HK-2 (cell line): ENCODE measurements at regions not wholly inside any gene's neighbourhood (a gene's known extent, or its start where the extent isn't known, plus 50 kb on each side); places are given as distances from the start of the nearest gene placed in this dataset.
"Not testable (repeated sequence)": the region's sequence is repeated elsewhere in the genome, so short reads cannot be mapped to it uniquely, and the experiment has no call there.

Source experiments
- DNase-seq: peaks from one replicate; pipeline ENCODE4 v3.0.0-alpha.2; 2018; ENCODE audit not compliant: unreplicated experiment

DNA sequence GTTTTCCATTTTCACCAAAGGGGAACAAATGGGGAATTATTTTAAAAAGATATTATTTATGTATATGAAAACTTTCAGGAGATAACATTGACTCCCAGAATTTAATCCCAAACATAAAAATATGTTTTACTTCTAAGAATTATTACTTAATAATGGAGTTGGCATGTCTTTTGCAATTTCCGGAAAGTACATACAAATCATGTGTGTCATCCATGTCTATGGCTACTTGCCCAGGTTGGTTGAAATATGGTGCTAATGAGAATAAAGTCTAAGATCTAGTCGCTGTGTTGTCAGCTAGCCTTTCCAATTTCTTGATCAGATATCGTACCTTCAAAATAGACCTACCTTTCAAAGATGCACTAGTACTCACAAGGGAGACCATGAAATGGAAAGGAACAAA lies 1003.2 kb upstream of the PCDH20 start:
- no peak for DNase-seq

DNA sequence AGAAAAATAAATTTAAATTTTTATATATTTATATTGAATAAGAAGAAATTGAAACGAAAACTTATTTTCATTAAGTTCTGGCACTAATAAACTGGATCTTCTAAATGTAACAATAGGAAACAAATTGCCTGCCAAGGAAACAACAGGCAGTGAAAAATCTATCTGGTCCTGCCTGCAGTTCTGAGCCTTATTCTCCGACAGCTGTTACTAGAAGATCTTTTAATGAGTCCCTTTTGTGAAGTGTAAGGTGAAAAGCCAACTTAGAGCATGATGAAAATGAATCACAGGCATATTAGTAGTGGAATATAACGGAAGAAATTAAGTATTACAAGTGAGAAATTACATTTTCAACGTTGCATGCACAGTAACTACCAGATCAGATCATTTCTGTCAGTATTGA lies 1002.7 kb upstream of the PCDH20 start:
- no peak for DNase-seq

DNA sequence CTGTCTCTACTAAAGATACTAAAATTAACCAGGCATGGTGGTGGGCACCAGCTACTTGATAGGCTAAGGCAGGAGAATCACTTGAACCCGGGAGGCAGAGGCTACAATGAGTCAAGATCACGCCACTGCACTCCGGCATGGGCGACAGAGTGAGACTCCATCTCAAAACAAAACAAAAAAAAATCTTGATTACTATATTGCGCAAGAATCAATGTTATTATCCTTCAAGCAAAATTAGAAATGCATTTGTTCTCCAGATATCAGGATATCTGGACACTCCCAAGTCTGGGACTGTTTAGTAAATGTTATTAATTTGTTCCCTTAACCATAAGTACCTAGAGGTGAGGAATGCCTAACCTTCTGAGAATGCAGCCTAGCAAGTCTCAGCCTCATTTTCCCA lies 992.2 kb upstream of the PCDH20 start:
- DNase-seq: no peak

DNA sequence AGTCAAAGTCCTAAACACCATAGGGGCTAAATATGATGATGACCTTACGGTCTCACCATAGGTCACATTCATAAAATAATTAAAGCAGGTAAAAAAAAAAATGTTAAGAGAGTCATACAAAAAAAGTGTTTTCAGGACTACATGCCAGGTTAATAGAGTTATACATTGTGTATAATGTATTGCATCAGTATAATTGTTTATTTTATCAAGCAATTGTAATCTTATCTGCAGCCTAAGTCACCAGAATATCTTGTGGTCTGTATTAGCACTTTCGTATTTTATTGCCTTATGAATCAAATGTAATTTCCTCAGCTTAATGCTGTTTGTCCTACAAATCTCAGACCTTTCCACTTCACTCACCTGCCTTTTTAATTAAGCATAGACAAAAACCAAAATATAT lies 972.9 kb upstream of the PCDH20 start:
- DNase-seq: no peak

DNA sequence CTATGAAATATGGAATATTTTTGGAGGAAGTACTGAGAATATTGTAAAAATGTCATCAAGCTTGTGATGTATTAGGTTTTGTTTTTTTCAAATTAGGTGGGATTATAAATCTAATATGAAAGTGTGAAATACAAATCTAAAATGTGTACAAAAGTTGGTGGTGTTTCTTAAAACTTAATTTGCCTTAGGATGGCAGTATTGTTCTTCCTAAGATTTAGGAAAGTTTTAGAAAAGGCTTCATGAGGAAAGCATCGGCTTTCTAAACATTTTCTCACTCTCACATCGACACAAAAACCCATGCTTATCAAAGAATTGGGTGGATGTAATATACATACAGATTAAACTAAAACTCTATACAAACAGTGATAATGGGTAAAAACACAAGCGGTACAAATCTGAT lies 972.0 kb upstream of the PCDH20 start:
- DNase-seq: no peak

DNA sequence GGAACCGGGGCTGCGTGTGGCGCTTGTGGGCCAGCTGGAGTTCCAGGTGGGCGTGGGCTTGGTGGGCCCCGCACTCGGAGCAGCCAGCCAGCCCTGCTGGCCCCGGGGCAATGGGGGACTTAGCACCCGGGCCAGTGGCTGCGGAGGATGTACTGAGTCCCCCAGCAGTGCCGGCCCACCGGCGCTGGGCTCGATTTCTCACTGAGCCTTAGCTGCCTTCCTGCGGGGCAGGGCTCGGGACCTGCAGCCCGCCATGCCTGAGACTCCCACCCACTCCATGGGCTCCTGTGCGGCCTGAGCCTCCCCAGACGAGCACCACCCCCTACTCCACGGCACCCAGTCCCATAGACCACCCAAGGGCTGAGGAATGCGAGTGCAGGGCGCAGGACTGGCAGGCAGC lies 963.6 kb upstream of the PCDH20 start:
- not testable (repeated sequence) for DNase-seq

DNA sequence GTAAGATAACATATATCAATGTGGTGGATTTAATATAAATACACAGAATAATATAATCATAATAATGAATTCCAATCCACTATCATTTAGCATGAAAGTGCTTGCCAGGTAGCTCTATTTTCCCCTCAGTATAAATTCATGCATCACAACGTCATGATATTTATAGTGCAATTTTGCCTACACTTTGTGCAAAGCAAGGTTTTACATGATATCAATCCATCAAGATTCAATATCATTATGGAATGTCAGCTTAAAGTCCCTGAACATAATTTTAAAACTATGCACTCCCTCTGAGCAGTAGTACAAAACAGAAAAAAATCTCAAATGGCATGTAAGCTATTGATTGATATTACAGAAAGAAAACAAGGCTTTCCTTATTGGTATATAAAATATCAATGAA lies 962.2 kb upstream of the PCDH20 start:
- no peak for DNase-seq

DNA sequence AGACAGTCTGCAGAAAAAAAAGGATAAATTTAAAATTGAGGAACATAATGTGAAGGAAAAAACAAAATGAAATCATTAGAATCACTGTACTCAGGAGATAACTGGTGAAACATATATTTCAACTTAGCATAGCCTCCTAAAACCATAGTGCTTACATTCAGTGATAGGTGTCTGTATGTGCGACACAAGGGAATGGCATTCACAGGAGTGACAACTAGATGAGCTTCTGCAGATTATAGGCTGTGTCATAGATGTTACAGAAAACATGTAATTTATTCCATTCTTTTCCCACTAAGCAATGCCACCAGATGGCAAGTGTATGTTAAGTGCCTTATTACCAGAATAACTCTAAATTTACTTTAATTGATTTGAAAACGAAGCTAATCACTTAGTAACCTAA lies 960.0 kb upstream of the PCDH20 start:
- no peak for DNase-seq

DNA sequence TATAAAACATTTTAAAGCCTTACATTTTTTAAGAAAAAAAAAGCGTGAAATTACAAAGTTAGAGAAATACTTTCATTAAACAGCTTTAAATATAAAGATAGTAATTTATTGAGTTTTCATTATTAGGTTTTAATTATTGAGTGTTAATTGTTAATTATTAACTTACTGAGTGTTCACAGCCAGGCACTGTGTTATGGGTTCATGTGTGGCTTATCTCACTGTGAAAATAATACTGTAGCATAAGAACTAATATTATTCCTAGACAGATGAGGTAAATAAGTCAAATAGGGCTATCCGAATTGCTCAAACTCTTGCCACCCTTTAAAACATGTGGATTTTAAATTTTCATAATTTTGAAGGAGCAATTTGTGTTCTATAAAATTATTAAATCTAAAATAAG lies 956.1 kb upstream of the PCDH20 start:
- DNase-seq: no peak

DNA sequence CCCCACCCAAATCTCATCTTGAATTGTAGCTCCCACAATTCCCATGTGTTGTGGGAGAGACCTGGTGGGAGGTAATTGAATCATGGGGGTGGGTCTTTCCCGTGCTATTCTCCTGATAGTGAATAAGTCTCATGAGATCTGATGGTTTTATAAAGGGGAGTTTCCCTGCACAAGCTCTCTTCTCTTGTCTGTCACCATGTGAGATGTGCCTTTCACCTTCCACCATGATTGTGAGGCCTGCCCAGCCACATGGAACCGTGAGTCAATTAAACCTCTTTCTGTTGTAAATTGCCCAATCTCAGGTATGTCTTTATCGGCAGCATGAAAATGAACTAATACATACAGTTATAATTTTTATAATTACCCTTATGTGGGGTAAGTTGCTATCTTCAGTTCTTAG lies 952.3 kb upstream of the PCDH20 start:
- not testable (repeated sequence) for DNase-seq

DNA sequence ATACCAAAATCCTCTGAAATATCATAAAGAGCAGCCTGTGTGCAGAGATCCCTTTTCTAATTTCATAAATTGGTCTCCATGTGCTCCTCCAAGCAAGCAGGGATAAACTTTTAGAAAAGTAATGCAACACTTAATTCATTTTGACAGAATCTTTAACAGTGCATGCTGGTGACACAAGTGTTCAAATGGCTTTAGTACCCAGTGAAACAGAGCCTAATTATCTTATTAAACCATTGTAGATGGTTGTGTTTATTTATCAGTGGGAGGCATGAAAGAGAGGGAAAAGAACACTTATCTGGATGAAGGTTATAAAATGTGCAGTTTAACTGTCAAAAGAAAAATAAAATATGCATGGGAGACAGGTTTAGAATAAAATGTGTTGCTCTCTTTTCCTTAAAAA lies 945.0 kb upstream of the PCDH20 start:
- no peak for DNase-seq

DNA sequence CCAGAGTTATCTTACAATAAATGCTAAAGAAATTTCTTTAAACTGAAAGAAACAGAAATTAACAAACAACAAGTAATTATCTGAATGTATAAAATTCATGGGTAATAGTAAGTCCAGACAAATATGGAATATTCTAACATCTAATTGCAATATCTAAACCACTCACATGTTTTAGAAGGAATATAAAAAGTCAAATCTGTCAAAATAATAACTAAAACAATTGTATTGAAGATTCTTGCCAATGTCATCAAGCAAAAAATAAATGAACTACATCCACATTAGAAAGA lies 942.9 kb upstream of the PCDH20 start:
- no peak for DNase-seq

DNA sequence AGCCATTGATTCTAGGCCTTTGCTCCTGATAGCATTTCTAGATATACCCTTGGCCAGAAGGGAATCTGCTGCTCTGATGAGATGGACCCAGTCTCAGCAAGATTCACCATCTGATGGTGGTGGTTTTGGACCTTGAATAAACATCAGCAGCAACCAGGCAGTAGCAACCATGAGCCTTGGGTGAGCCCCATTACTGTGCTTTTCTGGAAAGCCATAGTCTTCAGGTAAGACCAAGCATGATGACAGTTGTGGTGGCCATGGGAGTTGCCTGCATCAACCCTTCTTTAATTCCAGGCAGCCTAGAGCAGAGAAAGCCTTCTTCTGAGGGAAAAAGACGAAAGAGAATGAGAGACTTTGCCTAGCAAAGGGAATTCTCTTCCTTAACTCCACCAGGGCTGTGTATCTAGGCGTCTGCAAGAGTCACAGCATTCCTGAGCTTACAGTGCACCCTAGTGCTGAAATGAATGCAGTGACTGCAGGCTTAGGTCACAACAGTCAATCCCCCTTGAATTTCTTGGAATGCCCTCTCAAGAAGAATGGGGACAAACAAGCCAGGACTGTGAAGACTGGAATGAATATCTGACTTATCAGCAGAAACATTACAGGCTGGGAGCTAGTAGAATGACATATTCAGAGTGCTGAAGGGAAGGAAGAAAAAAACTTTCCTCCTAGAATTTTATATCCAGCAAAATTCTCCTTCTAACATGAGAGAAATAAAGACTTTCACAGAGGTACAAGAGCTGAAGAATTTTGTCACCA lies 942.4 kb upstream of the PCDH20 start:
- no peak for DNase-seq

DNA sequence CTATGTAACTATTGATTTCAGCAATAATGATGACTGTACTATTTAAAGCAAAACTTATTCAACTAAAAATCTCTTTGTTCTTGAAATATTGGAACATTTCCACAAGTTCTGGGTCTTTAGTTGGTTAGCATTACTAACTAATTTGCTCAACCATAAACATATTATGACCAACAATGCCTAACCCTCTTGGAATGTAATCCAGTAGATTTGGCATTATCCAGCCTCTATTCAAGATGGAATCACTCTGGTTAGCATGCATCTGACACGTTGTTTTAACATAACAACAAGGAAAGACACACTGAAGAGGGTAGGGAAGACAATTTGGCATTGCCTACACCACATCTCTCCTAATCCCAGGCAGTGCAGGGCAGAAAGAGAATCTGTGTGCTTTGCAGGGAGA lies 941.3 kb upstream of the PCDH20 start:
- no peak for DNase-seq

DNA sequence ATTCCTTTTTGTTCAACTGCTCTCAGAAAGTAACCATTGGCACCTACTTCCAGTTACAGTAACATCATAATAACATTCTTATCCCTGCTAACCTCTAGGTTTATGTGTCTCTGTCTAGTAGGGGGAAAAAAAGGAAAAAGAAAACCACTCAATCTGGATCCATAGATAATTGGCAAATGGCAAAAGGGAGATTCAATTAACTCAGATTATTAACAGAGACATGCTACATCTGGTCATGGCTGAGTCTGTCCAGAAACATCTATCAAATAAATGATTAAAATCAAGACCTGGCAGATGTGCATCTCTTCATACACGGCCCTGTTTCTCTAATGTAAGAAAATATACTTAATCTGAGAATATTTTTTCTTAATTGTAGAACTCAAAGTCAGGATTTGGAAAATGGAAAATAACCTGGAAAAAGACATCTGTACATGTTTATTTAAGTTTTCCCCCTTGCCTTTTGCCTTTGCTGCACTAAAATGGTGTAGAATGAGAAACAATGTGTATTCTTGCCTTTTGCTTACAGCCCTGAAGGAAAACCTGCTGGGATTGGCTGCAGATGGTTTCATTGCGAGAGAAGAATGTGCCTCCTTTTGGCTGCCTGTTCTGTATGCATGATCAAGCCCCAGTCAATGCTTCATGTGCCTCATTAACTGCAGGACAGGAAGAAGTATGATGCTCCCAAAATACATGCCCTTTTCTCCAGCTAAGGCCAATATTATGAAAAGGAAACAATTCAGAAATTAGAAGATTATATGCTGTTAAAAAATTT lies 921.6 kb upstream of the PCDH20 start:
- DNase-seq: no peak

DNA sequence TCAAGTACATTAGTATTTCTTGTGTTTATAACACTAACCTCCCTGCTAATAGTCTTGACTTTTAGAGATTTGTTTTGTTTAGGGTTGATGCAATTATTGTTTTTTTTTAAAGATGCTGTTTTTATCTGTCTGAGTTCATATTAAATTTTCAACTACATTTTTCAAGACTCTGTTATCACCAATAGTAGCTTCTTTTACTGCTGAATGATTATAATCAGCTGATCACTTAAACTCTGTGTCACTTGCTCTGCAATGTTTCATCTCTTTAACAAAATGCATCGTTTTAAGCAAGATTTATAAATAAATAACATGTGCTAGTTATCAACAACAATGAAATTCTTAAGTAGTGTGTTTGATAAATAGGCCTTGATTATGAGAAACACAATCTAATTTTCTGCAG lies 920.9 kb upstream of the PCDH20 start:
- DNase-seq: no peak

DNA sequence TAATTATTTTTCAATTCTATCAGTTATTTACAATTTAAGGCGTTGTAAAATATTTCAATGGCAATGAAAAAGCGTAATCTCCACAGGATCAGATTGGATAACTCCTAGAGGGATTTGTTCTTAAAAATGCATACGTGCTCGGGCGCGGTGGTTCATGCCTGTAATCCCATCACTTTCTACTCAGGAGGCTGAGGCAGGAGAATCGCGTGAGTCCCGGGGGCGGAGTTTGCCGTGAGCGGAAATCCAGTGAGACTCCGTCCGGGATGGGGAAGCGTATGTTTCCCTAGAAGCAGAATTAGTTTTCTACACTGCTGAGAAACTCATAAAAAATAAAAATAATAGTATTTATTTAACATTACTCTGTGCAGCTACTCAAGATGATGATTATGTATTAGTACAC lies 917.8 kb upstream of the PCDH20 start:
- no peak for DNase-seq

DNA sequence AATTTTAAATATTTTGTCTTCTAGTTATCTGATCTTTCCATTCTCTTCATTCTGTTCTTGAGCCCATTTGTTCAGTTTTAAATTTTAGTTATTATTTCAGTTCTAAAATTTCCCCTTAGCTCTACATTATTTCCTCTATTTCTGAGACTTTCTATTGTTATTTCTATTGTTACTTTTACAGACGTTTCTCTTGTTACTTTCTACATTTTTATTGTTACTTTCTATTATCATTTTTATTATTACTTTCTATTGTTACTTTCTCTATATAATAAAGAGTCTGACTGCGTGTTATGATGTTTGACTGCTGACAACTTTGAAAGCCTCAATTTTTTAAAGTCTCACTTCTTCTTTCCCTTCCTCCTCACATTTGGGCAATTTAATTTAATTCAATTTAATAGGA lies 915.7 kb upstream of the PCDH20 start:
- DNase-seq: no peak

DNA sequence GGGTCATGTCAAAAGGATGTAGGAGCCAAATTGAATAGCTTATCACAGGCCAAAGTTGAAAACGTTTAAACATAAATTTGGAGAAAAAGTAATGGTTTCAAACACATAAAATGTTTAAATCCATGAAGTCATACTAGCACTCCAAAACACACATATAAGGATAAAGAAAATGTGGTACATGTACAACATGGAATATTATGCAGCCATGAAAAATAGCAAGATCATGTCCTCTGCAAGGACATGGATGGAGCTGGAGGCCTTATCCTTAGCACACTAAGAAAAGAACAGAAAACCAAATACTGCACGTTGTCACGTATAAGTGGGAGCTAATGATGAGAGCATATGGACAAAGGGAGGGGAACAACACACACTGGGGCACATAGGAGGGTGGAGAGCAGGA lies 911.7 kb upstream of the PCDH20 start:
- no peak for DNase-seq

DNA sequence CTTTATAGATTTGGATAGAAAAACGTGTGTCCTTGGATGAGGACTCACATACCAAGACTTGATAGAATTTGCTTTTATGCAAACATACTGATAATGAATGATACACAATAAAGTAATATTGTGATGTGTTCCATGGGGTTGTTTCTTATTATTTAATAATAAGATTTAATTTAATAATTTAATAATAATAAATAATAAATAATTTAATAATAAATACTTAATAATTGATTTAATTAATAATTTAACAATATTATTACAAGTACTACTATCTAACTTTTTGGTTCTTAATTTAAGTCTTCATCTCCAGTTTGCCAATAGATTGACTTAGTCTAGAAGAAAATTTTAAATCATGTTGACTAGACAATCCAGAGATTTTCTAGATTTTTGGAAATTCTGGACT lies 909.2 kb upstream of the PCDH20 start:
- DNase-seq: no peak

DNA sequence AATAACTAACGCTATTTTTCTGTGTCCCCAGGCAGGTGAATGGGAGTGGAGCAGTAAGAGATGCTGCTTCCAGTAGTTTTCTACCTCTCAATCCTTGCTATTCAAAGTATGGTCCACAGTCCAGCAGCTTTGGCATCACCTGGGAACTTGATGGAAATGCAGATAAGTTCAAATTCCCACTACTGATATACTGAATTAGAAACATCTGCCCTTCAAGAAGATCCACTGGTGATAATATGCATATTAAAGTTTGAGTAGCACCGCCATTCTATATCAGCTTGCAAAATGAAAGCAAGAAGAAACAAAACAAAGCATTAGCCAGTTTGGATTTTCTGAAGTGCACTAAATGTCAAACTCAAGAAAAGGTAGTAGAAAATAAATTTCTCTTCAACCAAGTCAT lies 906.2 kb upstream of the PCDH20 start:
- DNase-seq: no peak

DNA sequence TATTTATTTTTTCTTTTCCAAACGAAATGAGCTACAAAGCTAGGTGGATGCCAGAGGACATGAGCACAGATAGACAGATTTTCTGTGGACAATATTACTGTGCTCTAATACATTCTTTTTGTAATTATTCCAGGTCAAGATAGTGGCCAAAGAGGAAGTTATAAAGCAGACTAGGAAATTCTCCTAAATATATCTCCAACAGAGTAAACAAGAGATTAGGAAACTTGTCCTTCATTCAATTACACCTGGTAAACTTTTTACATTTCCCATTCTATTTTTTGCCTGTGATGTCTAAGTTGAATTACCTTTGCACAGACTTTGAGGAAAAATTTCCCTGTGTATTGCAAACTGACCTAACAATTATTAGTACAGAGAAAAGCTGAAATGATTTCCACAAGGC lies 905.5 kb upstream of the PCDH20 start:
- no peak for DNase-seq

DNA sequence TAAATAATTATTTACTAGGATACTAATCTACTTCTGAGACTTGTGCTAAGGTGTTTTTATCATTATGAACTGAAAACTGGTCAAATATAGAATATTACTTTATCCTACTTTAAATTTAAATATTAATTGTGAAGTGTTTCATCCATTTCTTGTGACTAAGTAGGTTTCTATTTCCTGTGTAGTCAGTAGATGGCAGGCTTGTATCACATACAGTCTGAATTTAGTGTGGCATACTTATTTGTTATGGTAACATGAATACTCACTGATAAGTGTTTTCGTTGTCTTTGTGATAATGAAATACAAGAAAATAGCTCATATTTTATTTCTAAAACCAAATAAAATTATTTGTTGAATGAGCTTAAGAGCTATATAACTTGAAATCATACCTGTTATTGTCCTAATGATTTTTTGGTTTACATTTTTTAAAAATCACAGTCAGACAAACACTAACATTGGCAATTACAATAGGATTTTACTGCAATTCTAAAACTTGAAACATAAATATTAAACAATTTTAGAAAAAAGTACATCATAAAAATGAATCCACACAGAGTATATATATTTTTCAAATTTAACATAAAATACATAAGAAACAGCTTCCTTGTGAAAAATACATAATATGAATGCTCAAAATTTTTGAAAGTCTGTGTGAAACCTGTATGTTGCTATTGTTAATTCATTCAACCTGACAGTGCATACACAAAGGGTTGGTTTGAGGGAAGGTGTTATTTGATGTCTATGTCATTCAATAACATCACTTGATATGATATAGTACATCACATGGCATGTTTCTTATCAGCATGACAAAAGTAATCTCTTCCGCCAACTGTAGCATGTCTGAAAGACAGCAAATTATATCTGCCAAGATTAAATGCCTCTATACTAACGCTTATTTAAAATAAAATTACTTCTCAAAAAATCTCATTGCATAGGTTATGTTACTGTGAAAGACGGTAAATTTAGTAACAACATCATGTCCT lies 904.8 kb upstream of the PCDH20 start:
- no peak for DNase-seq
